CD4-positive, alpha-beta T cell treated with Interleukin-4 for 4 hours (primary cell): ENCODE measurements at regions not wholly inside any gene's neighbourhood (a gene's known extent, or its start where the extent isn't known, plus 50 kb on each side); places are given as distances from the start of the nearest gene placed in this dataset.

ENCODE experiments used
- DNase-seq: peaks from one replicate; pipeline ENCODE4 v3.0.0-alpha.2; 2020

DNA sequence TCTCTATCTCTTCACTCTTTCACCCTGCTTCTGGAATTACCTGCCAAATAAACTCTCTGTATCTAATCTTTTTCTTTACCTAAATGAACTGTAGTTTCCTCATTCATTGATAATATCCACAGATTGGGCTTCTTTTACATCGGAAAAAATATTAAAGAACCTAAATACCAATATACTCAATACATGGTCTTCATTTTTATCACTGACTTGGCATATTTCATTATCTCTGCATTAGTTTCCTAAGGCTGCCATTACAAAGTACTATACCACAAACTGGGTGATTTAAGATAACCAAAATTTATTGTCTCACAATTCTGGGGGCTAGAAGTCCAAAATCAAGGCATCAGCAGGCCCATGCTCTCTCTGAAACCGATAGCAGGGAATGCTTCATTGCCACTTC is 411.9 kb upstream of the SPTLC3 start:
- DNase-seq = no peak

DNA sequence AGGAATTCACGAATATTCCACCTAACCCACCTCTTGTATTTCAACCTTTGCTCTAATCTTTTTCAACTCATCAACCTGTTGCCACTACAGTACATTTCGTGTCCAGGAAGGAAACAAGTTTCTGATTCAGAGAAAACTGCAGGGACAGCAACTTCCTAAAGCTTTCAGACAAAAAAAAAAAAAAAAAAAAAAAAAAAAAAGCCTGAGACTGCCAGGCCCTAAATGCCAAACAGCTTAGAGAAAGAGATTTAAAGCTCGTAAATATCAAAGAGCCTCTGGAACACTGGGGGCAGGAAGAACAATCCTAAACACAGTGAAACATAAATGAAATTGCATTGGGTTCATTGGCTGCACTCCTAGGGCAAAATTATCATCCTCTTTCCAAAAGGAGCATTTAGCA is 411.2 kb upstream of the SPTLC3 start:
- no peak for DNase-seq

DNA sequence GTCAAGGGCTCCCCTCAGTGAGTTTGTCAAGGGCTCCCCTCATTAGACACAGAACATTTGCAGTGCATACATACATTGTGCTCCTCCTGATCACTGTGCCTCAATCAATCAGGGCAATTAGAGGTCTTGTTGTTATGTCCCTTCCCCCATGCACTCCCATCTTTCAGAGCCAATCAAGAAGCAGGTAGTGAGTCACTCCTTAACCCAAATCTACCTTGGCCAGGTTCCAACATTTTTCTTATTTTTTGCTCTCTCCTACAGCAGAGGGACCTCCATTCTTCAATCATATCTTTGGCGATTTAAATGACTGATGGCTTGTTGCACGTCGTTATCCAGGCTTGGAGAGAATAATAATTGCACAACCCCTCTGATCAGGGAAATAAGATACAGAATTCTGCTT is 409.9 kb upstream of the SPTLC3 start:
- DNase-seq = no peak

DNA sequence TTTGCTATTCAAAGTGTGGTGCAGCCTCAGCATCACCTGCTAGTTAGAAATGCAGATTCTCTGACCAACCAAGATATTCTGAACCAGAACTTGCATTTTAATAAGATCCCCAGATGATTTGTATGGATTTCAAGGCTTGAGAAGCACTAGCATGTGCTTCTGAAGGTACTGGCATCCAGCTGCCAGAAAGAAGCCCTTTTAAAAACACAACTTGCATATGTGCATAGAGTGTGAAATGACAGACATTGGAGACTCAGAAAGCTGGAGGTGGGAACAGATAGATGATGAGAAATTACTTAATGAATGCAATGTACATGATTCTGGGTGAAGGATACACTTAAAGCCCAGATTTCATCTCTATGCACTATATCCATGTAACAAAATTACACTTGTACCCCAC is 409.3 kb upstream of the SPTLC3 start:
- no peak for DNase-seq

DNA sequence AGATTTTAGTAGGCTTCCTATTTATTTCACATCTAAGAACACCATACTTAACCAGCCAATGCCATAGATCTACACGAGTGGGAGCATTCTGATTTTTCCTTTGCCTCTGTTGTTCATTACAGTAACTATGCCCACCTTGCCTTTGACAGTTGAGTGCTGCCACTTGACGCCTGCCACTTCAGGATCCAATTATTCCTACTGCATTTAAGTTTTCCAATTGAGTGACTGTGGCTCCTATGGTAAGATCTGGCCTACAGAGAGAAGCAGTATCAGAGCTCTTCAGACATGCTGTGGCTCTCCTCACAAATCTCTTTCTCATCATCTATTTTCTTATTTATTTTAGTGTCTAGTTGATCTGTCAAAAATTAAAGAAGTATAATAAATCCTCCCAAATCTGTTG is 403.0 kb upstream of the SPTLC3 start:
- DNase-seq = no peak

DNA sequence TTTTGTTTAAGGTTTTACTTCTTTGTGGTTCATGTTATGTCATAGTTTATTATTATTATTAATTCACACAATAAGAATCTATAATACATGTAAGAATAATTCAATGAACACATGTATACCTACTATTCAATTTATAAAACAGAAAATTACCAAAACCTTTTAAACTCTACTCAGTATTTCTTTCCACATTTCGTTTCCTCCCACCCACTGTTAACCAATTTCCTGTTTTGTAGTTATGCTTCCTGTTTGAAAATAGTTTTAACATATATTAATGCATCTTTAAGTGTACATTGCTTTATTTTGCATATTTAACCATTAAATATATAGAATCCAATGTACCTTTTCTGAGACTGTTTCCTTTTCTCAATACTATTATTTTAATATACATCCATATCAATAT is 397.9 kb upstream of the SPTLC3 start:
- DNase-seq = no peak

DNA sequence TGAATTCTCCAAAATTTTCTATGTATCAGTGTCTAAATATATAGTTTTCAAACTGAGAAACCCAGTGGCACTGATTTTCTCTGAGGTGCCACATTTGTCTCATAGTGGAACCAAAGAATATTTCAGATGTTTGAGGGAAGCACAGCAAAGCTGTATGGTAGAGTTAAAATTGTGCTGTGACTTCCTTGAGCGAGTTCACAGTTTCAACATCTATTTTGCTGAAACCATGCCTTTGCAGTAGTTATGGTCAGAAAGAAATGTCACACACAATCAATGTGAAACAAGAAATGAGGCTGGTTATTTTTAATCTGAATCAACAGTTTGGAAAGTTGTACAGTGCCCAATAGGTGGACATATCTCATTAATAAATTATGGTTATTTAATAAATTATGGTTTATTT is 394.0 kb upstream of the SPTLC3 start:
- DNase-seq = no peak

DNA sequence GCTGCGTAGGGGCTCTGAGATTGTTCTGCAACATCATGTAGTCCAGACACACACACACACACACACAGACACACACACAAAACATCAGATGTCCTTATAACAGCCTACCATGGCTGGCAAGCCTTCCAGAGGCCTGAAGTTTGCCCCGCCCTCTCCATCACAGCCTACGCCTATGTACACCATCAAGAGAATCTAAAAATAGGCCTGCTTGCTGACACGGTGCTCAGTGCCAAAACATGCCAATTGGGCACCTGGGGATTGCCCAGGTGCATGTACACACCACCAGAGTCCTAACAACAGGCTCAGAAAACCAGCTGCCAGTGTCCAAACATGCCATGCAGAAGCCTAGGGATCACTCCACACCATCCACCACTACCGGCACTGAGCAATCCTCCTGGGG is 391.7 kb upstream of the SPTLC3 start:
- DNase-seq = no peak

DNA sequence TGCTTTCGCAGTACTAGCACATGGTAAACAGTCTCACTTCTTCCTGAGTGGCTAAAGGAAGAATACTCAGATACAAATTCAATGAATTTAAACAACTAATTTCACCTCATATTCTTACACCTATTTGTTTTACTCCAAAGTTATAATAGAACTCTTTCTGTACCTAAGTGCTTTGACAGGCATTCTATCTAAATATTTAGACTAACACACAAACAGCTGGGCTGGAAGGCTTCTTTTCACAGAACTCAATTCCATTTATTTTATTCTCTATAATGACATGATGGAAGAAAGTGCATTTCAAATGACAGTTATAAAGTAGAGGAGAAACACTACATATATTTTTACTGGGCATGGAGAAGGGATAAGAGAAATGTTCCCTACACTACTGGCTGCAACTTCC is 384.9 kb upstream of the SPTLC3 start:
- DNase-seq = no peak

DNA sequence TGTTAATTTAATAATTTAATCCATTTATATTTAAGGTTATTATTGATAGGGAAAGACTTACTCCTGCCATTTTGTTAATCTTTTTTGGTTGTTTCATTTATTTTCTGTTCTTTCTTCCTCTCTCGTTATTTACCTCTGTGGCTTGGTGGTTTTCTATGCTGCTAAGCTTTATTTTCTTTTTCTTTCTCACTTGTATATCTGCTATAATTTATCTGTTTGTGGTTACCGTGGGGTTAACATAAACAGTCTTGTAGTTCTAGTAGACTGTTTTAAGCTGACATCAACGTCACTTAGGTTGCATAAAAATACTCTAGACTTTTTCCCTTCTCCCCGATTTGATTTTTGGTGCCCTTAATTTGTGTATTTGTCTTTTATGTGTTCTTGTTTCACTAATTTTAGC is 381.3 kb upstream of the SPTLC3 start:
- no peak for DNase-seq

DNA sequence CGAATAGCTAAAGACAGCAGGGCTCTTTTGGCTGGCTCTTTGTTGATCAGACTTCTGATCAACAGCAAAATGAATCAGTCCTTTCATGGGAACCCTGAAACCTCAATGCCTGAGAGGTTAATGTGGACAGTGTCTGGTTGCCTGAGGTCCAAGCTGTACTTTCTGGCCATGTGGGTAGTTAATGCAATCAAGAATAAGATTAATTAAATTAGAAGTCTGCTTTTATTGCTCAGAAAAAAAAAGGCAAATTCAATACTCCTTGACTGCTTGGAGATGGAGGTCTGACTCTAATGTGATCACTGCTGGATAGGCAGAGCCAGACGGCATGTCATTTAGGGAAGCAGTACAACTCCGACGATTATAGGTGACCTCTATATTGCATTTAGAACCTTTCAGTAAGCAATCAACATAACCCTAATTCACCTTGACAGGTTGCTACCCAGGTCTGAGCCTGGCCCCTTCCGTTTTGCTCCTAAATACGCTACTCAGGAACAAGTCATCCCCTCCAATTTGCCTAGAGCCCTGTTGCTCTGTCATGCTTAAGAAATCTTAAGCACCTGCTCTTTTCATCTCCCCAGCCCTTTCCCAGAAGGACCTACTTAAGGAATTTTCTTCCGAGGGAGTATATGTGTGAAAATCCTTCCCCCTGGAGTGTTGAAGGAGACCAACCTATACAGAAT is 370.0 kb upstream of the SPTLC3 start:
- DNase-seq = no peak

DNA sequence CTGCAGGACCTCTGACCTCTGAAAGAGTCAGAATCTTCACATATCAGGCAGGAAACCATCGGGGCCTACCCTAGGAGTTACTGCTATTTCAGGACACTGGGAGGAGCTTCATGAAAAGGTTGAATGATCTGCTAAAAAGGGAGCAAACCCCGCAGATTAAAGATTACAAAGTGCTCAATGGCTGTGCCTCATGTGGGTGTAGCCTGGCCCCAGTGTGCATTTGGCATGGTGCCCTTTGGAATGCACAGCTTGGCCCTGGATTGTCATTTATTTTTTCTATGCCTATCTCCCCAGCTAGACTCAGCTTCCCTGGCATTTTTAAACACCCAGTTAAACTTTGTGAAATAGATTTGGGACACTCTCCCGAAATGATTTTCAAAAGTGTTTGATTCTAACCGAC is 368.5 kb upstream of the SPTLC3 start:
- DNase-seq = no peak

DNA sequence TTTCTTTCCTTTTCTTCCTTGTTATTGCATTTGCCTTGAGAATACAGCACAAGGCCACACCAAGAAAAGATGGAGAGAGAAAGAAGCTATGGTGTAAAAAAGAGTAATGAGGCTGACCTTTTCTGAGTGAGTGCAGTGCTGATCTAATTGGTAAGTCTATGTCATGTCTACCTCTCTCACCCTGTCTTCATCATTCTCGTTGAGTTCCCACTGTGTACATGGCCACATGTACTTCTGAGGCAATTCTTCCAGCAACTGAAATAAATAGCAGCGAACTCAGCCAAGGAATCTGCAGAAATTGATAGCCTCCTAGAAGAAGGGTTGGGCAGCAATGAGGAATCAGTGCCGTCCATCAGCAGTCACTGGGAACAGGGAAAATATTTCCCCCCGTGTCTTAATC is 367.2 kb upstream of the SPTLC3 start:
- no peak for DNase-seq

DNA sequence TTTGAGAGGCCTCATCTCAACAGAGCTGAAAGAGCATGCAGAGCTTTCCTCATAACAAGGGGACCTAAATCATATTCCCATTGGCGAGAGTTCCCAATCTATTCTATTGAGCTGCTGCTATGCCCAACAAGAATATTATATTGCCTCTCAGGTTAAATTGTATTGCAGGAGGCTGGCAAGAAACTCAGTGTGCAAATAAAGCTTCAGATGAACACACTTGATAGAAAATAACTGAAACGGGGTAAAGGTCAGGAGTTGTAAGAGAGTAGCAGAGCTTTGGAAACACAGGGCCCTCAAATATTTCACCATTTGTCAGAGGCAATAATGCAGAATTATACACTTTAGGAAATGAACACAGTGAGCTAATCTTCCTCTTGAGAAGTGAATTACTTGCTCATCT is 364.3 kb upstream of the SPTLC3 start:
- DNase-seq = no peak

DNA sequence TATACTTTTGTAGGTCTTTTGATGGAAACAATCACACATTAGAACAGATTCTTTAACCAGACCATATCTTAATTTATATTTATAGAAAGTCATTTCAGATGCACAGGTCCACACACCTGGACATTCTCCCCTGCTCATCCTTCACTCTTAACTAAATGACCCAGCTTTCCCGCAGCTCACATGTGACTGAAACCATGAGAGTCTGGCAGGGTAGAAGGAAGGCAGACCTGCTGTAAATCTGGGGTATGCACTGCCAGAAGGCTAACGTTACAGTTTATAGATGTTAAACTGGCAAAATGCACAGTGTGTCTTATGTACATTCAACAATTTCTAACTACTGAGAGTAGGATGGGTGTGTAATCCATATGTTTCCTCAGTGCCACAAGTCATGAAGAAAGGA is 359.5 kb upstream of the SPTLC3 start:
- no peak for DNase-seq

DNA sequence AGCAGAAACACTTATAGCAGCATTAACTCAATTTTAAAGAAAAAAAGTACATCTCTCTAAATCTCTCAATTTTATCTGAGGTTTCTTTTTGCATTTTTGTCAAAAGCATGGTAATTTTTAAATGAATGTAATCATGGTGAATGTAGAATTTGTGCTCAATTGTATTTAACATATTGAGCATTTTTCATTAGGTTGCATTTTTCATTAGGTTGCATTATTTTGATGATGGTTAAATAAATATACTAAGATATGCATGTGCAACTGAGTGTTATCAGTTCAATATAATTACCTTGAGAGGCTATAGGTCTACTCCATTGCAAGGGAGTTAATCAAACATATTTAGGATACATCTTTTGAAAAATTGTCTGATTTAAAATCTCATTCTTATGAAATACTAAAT is 355.1 kb upstream of the SPTLC3 start:
- no peak for DNase-seq

DNA sequence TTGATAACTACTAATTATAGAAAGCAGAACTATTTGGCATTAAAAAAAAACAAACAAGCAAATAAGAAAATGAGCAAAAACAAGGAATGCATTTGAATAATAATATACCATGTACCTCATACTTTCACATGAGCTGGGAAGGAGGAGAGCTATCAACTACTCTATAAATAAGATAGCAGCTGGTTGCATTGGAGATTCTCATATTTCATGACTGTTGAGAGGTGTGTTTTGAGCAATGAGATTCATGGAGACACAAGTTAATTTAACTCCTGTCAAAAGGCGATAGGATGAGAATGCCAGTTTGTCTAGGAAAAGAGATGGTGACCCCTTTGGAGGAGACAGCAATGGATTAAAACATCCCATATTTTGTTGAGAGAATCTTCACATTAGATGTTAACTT is 348.8 kb upstream of the SPTLC3 start:
- no peak for DNase-seq

DNA sequence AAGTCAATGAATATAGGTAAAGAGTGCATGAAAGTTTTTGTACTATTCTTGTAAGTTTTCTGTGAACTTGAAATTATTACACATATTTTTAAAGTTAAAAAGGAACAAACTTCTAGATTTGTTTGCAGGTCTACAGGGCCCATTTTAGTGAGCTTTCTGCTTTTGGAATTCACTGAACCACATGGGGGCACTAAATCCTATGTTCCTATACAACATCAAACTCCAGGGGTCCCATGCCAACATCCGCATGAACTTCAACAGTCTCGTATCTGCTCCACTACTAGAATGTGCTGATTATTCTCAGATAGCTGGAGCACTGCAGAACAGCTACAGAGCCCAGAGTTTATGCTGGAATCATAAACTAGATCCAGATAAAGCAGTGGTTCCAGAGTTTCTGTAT is 347.9 kb upstream of the SPTLC3 start:
- no peak for DNase-seq

DNA sequence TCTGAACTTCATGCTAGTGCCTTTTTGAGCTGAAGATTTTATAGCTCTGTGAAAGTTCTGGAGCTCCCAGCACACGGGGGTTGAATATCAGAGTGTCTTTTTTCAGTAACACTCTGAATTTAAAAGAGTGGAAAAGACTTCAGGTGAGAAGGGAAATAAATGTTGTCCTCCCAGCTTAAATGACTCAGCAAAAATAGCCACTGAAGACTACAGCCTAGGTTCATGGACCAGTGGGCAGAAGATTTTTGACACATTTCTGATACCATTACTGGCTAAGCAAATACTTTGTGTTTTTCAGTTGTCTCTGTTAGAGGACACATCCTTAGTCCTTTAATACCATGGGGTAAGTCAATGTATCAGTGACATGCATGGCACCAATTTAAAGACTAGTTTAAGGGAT is 338.5 kb upstream of the SPTLC3 start:
- DNase-seq = no peak

DNA sequence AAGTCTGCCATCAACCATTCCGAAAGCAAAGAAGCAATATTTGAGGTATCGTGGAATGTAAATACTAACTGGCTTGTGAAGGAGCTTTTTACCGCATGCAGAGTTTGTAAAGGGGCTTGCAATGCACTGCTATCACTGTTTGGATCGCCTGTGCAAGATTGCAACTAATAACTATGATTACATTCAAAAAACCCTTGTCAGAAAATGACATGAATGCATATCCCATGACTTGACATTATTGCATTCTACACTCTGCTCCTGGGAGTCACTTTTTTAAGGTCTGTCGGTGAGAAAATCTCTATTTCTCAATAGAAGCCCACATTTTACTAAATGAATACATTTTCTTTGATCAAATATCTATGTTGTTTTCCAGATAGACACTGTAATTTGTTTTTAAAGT is 335.4 kb upstream of the SPTLC3 start:
- DNase-seq = no peak

DNA sequence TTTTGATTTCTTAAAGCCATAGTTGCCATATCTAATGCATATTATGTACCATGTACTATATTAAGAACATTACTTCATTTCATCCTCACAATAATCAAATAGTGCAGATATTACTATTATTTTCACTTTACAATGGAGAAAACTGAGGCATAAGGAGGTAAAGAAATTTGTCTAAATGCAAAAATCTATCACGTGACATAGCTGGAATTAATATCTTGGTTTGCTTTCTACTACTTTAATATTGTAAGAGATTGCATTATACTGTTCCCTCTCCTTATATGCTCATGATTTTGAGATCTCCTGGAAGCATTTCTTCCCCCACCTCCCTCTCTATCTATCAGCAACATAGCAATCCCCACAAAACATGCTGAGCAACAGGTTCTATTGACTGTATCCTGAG is 330.8 kb upstream of the SPTLC3 start:
- DNase-seq = no peak

DNA sequence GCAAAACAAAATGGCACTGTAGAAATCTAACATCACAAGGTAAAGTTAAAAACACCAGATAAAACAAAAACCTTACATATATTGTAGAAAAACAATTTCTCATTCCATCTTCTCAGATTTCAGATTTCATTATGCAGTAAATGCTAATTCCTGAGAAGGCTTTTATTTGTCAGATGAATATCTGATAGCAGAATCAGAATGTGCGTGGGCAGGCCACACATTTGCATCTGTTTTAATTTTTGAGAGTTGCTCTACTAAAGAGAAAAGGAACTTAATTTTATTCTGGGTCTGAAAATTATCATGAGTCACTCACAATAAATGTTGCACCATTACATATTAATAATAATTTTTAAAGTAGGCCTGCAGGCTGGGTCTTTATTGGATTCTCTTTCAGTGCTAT is 329.3 kb upstream of the SPTLC3 start:
- no peak for DNase-seq

DNA sequence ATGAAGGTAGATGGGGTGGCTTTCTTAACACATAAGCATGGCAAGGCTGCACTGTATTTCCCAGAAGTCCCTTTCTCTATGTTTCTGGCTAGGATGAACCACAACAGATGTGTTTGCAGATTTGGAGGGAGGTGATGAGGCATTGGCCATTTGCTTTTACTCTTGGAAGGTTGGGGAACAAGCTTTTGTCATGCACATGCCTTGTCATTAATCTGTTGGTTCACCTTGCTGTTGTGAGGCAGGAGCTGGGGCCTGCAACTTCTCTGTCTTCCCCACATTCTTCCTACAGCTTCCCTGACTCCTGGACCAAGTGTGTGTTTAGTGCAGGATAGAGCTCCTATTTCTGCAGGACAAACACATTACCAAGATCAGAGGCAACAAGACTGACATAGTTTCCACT is 326.2 kb upstream of the SPTLC3 start:
- no peak for DNase-seq

DNA sequence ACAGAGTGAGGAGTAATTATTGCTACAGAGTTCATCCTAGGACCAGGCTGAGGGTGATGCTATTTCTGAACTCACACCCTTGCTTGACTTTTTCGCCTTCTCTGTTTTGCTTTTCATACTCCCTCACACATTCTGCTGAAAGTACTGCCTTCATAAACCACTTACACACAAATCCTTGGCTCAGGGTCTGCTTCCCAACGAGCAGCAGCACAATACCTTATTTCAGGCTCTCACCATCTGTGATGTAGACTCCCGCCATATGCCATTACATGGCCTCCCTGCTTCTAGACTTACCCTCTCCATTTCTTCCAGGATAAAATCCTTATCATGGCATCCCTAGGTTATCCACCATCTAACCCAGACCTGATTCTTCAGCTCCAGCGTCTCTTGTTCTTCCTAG is 321.3 kb upstream of the SPTLC3 start:
- DNase-seq = no peak

DNA sequence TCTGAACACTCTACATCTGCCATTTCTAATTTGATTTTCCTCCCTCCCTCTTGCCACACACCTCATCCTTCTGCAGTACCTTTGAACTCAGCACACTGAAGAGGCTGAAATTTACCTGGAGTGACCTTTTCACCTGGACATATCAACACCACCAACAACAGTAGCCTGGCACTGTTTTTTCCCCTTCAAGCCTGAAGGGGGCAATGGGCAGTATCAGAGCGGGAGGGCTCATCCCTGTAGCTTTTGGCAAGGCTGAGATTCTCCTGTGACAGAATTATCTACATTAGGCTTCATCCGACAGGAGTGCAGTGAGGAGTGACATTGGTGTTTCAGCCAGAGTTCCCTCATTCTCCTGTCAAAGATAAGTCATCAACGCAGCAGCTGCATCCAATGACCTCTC is 312.8 kb upstream of the SPTLC3 start:
- no peak for DNase-seq

DNA sequence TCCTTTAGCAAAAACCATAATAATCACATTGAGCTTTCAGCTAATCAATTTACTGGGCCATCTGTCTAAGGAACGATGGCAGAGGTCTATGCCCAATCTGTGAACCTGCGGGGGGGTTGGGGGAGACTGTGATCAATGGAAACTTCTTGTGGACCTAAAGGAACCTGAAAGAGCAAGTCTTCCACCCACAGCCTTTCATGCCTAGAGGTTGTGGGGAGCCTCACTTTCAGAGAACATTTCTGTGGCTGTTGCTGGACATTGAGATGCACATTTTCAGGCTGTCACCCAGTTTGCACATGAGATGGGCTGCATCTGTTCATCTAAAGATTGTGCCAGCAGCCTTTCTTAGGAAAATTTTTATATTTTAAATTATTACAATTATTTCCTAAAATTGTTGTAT is 310.0 kb upstream of the SPTLC3 start:
- no peak for DNase-seq
